HG03097 (cell line): ENCODE measurements at regions not wholly inside any gene's neighbourhood (a gene's known extent, or its start where the extent isn't known, plus 50 kb on each side); places are given as distances from the start of the nearest gene placed in this dataset.
A peak's percentile ranks its signal among the peaks of the same experiment; 100 is the strongest.
"Not testable (repeated sequence)": the region's sequence is repeated elsewhere in the genome, so short reads cannot be mapped to it uniquely, and the experiment has no call there.

Experiments used
- ATAC-seq: cut with Tn5 transposase; IDR thresholded peaks from one replicate; pipeline ENCODE4 v1.9.1; 2021; ENCODE audit not compliant: unreplicated experiment, low FRiP score

DNA sequence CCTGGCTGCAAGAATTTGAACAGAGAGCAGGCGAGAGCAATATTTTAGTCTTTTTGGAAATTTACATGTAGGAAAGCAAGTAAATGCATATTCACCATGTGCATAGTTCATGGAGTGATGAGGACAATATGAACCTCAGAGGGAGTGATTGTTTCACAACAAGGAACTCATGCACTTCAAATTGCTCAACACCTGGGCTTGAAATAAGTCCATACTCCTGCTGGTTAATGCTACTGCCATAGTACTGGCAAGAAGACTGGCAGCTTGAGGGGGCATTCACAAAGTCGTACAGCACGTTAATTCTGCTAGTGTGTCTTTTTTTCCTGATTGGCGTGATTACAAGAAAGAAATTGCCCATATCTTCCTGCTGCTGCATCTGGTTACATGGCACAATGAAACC is 267.6 kb downstream of the PCDH17 start:
- ATAC-seq, result no peak

DNA sequence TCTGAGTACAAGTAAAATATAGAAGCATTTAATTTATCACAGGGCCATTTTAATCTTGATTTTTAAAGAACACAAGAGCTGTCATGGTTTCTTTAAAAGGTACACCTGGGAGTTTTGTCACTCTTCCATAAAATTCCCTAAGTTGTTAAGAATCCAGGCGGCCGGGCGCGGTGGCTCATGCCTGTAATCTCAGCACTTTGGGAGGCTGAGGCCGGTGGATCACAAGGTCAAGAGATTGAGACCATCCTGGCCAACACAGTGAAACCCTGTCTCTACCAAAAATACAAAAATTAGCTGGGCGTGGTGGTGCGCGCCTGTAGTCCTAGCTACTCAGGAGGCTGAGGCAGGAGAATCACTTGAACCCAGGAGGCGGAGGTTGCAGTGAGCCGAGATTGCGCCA is 278.3 kb downstream of the PCDH17 start:
- ATAC-seq, result not testable (repeated sequence)

DNA sequence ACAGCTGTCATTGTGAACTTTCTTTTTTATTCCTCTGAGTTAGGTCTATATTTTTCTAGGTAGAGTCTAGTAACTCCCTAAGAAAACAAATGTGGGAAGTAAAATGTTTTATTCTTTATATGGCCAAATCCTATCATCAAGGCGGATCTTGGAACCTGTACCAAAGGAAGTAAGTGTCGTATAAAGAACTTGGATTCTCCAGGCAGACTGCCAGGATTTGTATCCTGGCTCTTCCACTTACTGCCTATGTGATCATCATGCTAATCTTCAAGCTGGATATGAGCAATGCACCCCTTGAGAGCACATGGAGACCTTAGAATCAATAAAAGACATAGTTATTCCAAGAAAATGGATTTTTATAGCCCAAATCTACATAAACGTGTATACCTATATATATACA is 286.5 kb downstream of the PCDH17 start:
- no peak for ATAC-seq

DNA sequence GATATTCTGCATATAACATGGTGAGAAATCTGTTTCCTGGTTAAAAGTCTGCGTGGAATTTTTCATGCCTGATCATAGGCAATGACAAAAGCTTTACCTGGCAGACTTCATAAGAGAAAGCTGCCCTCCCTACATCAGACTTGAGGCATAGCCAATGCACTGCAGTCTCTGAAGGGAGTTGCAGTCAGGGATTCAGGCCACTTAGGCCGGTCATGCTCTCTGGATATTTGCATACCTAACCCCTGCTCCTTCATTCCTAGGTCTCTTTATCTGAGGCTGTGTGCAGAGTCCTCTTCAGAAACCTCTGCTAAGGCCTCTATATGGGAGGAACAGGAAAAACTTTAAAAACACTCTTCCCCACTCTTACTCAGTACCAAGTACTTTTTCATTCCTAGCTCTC is 287.4 kb downstream of the PCDH17 start:
- ATAC-seq, result no peak

DNA sequence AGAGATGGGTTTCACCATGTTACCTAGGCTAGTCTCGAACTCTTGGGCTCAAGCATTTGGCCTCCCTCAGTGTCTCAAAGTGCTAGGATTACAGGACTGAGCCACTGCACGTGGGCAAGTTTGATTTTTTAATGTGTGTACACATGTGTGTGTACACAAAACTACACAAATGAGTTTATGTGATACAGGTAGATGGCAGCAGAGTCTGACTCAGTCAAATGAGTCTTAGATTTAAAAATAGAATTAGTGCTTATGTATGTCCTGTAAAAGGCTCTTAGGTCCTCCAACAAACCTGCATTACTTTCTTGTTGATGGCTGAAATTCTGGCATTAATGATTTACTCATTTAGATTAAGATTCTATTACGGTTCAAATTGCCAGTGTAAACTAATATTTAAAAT is 293.7 kb downstream of the PCDH17 start:
- ATAC-seq, result no peak

DNA sequence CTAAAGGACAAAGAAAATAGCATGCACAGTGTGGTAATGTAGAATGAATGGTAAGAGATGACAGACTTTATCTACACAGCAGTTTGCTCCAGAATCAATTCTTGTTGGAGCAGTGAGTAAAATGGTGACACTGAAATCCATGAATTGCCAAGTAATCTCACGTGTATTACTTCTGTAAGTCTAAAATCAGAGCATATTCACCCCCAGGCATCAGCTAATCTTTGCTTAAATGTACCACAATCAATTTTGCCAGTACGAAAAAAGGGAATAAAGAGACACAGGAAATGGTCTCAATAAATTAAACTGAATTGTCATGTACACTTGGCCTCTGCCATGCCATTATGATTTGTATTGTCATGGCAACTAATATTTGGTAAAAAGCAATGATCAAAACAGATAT is 294.2 kb downstream of the PCDH17 start:
- no peak for ATAC-seq

DNA sequence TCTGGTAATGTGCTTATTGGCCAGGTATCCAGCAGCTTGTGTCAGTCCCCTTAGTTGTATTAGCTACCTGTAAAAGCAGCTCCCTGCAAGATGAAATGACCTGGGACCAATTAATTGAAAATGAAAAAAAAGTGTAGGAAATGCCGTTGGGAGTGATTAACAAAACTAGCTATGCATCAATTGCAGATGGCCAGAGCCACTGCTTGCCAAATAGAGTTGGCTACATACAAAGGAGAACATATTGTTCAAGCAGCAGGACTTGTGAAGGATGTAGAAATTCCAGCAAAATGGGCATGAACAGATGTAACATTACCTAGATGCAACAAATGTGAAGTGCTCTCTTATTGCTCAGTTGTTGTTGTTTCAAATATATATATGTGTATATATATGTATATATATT is 300.5 kb downstream of the PCDH17 start:
- ATAC-seq, result no peak

DNA sequence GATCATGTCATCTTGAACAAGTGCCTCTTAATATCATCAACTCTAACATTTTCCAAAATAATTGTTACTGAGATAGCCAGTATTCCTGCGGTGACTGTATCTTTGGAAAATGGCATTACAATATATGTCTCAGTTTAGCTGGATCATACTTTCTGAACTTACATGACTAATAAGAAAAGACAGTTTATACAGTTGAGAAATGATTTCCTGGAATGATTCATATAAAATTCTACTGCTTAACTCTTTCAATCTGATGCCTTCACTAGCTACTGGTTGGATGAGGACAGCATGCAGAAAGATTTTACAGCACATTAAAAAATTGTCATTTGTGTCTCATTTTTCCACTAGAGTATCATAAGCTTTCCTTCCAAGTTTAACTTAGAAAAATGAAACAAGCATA is 302.1 kb downstream of the PCDH17 start:
- no peak for ATAC-seq

DNA sequence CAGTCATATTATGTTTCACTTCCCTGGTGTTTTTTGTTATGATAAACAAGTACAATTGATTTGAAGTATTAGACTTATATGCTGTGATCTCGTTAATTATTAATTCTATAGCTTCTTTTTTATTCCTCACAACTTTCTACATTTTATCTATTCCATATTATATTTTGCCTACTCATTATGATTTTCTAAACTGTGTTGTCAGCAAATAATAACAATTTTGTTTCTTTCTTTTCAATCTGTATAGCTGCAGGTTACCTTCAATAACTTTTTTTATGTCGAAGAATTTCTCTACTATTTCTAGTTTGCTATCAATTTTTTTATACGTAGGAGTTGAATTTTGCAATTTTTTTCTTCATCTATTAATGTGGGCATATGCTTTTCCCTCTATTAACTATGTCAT is 304.4 kb downstream of the PCDH17 start:
- no peak for ATAC-seq

DNA sequence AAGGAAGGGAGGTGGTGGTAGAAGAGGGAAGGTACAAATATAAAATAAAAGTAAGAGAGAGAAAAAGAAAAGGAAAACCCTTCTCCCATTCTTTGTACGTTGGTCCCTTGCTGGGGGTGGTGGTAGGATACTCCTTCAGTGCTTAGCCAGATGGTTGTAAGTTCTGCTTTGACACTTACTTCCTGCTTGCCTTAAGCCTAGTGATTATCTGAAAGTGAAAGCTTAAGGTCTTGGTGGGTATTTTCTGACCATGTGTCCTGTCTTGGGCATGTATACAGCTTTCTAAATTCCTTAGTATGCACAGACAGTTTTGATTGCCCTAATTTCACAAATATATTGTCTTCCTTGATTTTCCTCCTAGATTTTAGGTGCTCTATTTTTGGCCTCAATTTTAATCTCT is 314.8 kb downstream of the PCDH17 start:
- peak; percentile 99 for ATAC-seq

DNA sequence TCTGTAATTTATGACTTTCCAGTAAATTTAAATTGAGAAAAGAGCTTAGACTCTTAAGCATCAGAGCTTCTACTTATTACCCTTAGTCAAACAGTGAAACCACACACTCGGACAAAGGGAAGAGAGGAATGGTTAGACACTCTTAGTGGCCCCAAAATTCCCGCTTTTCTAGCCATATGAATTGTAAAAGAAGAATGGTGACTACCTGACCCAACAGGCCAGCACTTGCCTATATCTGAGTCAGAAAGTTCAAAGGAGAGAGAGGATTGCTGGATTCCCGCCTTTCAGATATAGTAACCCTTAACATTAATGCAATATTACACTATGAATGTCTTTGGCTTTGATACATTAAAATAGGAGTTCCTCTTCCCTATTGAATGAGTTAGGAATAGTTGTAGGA is 317.3 kb downstream of the PCDH17 start:
- ATAC-seq, result no peak

DNA sequence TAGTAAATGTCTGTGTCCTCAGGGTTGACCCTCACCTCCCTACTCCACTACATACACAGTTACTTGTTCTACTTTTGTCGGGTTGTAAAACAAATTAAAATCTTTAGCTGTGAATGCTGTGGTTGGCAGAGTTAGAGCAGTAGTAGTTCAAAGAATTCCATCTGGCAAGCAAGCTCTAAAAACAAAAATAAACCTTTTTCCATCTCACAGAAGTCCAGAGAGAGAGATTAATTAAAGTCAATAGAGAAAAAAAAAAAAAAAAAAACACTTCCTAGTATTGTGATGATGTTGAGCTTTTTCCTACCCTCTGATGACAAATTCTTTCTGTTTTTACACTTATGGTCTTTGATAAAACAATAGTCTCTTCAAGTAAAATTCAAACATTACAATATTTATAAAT is 338.4 kb downstream of the PCDH17 start:
- no peak for ATAC-seq

DNA sequence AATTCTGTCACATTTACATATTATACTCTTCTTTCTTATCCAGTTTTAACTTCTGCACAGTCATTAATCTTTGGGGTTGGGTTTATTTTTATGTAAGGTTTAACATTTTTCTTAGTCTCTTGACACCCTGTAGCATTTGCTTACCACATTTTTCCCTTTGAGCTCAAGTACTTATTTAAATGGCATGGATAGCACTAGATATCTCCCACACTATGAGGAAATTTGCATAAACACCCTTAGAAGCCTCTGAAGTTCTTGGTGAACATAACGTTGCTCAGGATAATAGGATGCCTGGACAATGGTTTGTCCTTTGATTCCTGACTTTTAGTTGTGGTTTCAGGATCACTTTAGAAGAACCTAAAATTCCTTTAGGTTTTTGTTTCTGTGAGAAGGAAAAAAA is 338.9 kb downstream of the PCDH17 start:
- ATAC-seq, result no peak

DNA sequence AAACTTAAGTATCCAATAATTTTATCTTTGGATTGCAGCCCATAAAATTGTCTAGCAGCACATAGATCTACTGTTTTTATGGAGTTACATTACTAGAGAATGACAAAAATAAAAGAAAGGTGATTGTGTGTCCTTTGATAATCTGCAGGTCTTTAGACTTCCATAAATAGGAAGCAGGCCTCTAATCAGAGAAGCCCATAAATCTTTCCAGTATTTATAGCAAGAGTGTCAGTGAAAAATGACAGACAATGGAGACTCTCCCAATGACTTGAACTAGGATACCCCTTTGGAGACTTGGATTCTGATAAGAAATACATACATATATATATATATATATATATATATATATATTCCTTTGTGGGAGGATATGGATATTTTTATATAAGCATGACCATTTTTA is 351.2 kb downstream of the PCDH17 start:
- no peak for ATAC-seq

DNA sequence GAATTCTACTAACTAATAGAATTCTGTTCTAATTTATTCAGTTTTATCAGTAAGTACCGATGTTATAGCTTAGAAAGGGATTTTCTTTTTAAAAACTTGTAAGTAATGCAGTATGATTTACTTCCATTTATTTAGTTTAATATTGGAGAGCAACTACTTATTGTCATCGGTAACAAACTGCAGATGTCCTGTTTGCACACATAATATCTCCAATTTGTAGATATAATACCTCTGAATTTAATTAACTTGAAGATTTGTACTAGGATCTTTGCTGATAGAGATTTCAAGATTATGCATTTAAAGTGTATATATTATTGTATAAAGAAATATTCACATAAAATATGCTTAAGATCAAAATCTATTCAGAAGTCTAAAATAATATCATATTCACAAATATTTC is 356.7 kb downstream of the PCDH17 start:
- ATAC-seq, result no peak

DNA sequence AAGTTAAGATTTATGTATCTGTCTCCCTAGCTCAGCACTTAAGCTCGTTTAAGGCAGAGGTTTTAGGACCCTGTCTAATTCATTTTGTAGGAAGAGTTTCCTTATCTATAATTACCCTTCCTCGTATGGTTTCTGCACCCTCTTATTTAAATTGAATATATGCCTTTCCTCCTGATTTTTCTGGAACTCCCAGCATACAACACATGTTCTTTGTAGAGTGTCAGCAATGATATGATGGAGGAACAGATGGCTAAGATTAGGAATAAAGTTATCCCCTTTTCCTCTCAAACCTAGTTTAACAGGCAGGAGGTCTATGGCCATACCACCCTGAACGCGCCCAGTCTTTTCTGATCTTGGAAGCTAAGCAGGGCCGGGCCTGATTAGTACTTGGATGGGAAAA is 359.5 kb downstream of the PCDH17 start:
- ATAC-seq, result no peak

DNA sequence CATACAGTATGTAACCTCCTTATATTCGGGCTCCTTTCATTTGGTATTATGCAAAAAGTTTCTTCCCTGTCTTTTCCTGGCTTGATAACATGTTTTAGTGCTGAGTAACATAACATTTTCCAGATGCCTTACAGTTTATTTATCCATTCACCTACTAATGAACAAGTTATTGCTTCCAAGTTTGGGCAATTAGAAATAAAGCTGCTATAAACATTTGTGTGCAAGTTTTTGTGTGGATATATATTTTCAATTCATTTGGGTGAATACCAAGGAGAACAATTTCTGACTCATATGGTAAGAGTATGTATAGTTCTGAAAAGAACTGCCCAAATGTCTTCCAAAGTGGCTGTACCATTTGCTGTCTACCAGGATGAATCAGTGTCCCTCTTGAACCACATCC is 360.9 kb downstream of the PCDH17 start:
- no peak for ATAC-seq

DNA sequence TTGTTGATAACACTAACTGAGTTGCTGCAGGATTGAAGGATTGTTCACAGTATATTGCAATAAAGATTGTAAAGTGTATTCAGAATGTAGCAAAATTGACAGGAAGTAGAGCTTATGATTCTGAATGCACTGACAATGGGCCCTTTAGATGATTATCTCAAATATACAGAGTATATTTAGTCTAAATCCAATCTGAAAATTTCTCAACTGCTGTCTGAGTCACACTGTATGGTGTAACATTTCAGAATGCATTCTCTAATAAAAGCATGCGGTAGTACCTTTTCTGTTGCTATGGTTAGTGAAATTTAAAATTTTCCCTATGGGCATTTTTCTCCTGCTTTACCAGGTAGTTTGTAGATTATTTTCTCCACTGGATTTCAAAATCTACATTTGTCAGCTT is 365.2 kb downstream of the PCDH17 start:
- ATAC-seq, result no peak

DNA sequence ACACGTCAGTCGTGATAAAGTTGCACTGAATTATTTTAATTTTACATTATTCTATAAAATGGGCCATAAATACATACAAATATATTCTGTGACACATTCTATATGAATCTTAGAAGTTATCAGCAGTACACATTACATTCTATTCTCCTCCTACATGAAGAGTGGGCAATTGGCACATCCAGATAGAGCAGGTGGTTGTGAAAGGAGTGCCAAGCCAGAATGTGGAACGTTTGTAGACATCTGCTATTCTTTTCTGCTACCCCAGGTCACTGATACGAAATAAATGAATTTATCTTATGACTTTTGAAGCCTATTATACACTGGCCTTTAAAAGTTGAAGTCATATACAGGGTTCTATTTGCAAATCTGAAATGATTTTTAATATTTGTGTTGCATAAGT is 373.2 kb downstream of the PCDH17 start:
- ATAC-seq, result no peak

DNA sequence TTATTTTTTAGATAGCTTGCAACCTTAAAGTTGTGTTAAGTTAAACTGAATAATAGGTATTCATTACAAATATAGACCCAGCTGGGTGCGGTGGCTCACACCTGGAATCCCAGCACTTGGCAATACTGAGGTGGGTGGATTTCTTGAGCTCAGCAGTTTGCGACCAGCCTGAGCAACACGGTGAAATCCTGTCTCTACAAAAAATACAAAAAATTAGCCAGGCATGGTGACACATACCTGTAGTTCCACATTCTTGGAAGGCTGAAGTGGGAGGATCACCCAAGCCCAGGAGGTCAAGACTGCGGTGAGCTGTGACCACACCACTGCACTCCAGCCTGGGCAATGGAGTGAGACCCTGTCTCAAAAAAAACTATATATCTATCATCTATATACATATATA is 386.5 kb downstream of the PCDH17 start:
- ATAC-seq, result no peak

DNA sequence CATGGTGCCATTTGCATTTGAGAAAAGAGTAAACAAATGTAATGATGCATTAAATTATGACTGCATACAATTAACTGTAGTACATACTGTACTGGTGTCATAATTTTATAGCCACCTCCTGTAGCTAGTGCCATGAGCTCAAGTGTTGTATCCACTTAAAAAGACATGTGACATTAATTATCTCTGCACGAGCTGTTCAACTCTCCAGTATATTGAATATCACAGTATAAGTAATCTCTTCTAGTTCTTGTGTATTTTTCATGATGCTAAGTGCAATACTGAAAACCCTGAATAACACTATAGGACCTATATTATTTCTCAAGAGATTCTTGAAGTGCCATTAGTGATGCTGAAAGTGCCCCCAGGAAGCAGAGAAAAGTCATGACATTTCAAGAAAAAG is 387.3 kb downstream of the PCDH17 start:
- no peak for ATAC-seq

DNA sequence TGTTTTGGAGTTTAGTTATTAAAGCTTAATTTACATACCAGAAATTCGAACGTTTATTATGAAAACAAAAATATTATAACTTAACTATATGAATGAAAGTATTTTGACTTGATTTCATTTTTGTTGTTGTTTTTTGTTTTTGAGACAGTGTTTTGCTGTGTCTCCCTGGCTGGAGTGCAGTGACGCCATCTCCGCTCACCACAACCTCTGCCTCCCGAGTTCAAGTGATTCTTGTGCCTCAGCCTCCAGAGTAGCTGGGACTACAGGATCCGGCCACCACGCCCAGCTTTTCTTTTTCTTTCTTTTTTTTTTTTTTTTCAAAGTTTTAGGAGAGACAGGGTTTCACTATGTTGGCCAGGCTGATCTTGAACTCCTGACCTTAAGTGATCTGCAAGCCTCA is 392.6 kb downstream of the PCDH17 start:
- no peak for ATAC-seq

DNA sequence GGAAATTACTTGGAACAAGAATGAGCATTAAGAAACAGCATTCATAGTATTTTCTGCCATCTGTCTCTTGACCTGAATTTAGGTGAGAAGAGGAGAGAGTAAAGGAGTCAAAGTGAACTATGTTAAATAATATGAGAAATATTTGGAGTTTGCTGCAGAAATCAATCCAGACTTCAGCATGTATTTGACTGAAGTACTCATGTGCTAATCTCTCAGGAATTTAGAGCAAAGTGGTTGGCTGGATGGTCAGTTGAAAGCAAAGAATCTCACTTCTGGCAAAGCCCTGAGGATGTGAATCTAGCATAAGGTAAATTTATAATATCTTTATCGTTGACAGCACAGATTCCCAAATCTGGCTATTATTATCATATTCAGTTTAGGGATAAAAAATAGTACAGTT is 394.3 kb downstream of the PCDH17 start:
- ATAC-seq, result no peak
